K562 (cell line): ENCODE measurements at regions not wholly inside any gene's neighbourhood (a gene's known extent, or its start where the extent isn't known, plus 50 kb on each side); places are given as distances from the start of the nearest gene placed in this dataset.
A peak's percentile ranks its signal among the peaks of the same experiment; 100 is the strongest.

ENCODE experiments used
- ATAC-seq: fragments of 200-7000 bp; cut with Tn5 transposase; 3 replicates; pipeline ENCODE4 v1.9.1; 2020; ENCODE audit warnings: moderate library complexity
- BruUV-seq: library from RNA; stranded (reverse); fragments of 400-500 nt; replicated peaks from 2 replicates; lab custom pipeline; 2021; lab: Mats Ljungman, UMichigan
- CTCF ChIA-PET: fragments of 300-600 bp; formaldehyde crosslinking; extraction: SDS; loops from one replicate; lab custom pipeline; 2021; ENCODE audit warnings: low intra/inter-chr PET ratio; lab: Yijun Ruan, JAX
- POLR2A ChIA-PET: fragments of 300-600, 350-650 bp; sonication (Branson Sonifier 250); formaldehyde crosslinking; extraction: SDS; loops from one replicate; lab custom pipeline; 2021; ENCODE audit warnings: antibody characterized with exemption, inconsistent platforms; lab: Yijun Ruan, JAX
- DNase-seq, 4 experiments: peaks; one replicate each; pipeline versions ENCODE4 v3.0.0 to v3.0.0-alpha.2; 2011 to 2018; ENCODE audit warnings: low spot score in 3 of 4, mixed read lengths in 3 of 4; ENCODE audit errors: extremely low read depth in 1 of 4
- FAIRE-seq: peaks from 2 replicates; lab custom pipeline; 2011; peaks lifted over from hg19 to GRCh38; lab: Jason Lieb, UNC
- H2AFZ ChIP-seq: 2 replicates; pipeline ENCODE4 v1.6.0; 2011; ENCODE audit warnings: low read depth, low read length, control low read depth, inconsistent platforms
- H3K27ac ChIP-seq: fragments of 200-600 bp; 3 replicates; pipeline ENCODE4 v1.8.0; 2011; ENCODE audit warnings: low read depth, mild to moderate bottlenecking, control low read depth, inconsistent platforms, low read length, moderate library complexity, mixed read lengths; ENCODE audit errors: extremely low read depth
- H3K27me3 ChIP-seq, 2 experiments: fragments of 300-600 bp in 1 of 2; 2 replicates in 1 of 2; 3 replicates in 1 of 2; pipeline versions ENCODE4 v1.6.0 to v1.8.0; 2011; ENCODE audit warnings: inconsistent platforms in 2 of 2, low read length in 2 of 2, mild to moderate bottlenecking in 1 of 2, mixed read lengths in 1 of 2, moderate library complexity in 1 of 2; ENCODE audit not compliant: control insufficient read depth in 2 of 2, insufficient read depth in 2 of 2
- H3K36me3 ChIP-seq: fragments of 300-600 bp; 3 replicates; pipeline ENCODE4 v1.8.0; 2011; ENCODE audit warnings: mild to moderate bottlenecking, low read length, inconsistent platforms; ENCODE audit not compliant: control insufficient read depth, insufficient read depth
- H3K4me1 ChIP-seq, 2 experiments: fragments of 200-600 bp in 1 of 2; replicated peaks in 1 of 2; 2 replicates in 1 of 2; 3 replicates in 1 of 2; pipeline versions ENCODE4 v1.5.1 to v1.8.0; 2011; ENCODE audit warnings: inconsistent platforms in 2 of 2, low read length in 2 of 2, mild to moderate bottlenecking in 1 of 2, mixed read lengths in 1 of 2, moderate library complexity in 1 of 2; ENCODE audit not compliant: control insufficient read depth in 2 of 2, insufficient read depth in 2 of 2
- H3K4me2 ChIP-seq: 2 replicates; pipeline ENCODE4 v1.6.1; 2011; ENCODE audit warnings: low read length, control low read depth, inconsistent platforms, mixed read lengths; ENCODE audit not compliant: insufficient read depth
- H3K4me3 ChIP-seq: fragments of 200-600 bp; sonication (generic), shearing (Covaris generic); 2 replicates; pipeline ENCODE4 v1.5.1; 2016; ENCODE audit warnings: control low read depth, inconsistent platforms
- H3K79me2 ChIP-seq: fragments of 200-600 bp; 3 replicates; pipeline ENCODE4 v1.8.0; 2011; ENCODE audit warnings: low read length, inconsistent platforms; ENCODE audit not compliant: control insufficient read depth, insufficient read depth
- H3K9ac ChIP-seq, 2 experiments: 2 replicates each; pipeline versions ENCODE4 v1.6.0 to v1.6.1; 2011; ENCODE audit warnings: low read depth in 2 of 2, low read length in 2 of 2, control low read depth in 1 of 2, inconsistent platforms in 1 of 2, mild to moderate bottlenecking in 1 of 2, mixed read lengths in 1 of 2; ENCODE audit not compliant: insufficient read depth in 1 of 2
- H3K9me1 ChIP-seq: one replicate; pipeline ENCODE4 v1.6.0; 2011; ENCODE audit warnings: inconsistent platforms, mild to moderate bottlenecking, low read length, moderate library complexity; ENCODE audit not compliant: control insufficient read depth, insufficient read depth
- H3K9me3 ChIP-seq: replicated peaks from 2 replicates; pipeline ENCODE4 v1.5.1; 2011; ENCODE audit warnings: low read depth, low read length, inconsistent platforms; ENCODE audit not compliant: control insufficient read depth, insufficient read depth
- H4K20me1 ChIP-seq: replicated peaks from 2 replicates; pipeline ENCODE4 v1.6.1; 2011; ENCODE audit warnings: low read length, inconsistent platforms, mixed read lengths; ENCODE audit not compliant: control insufficient read depth, insufficient read depth
- ELF4 ChIP-seq: fragments of 450-650 bp; formaldehyde crosslinking; IDR thresholded peaks from 2 replicates; pipeline ENCODE4 v1.4.0; 2022; ENCODE audit warnings: missing genetic modification characterization
- MCM7 ChIP-seq, 2 experiments: fragments of 450-650 bp; IDR thresholded peaks; 2 replicates each; pipeline ENCODE4 v1.6.1; 2016 to 2018
- UBTF ChIP-seq, 2 experiments: IDR thresholded peaks; 2 replicates each; pipeline ENCODE4 v1.6.1; 2012; ENCODE audit warnings: improper control_type of control experiment in 2 of 2, low read depth in 2 of 2, low read length in 2 of 2, borderline replicate concordance in 1 of 2
- ZNF512 ChIP-seq: IDR thresholded peaks from 2 replicates; pipeline ENCODE4 v1.6.1; 2016; ENCODE audit warnings: missing genetic modification characterization, missing compliant biosample characterization
- WGBS: fragments of 100-300 bp; shearing (Covaris generic); methylation state at CpG from one replicate; pipeline ENCODE4 v1.1.6; 2016; ENCODE audit warnings: low coverage, mixed read lengths; ENCODE audit not compliant: insufficient coverage; ENCODE audit errors: missing lambda C conversion rate; 5-methylcytosine and 5-hydroxymethylcytosine counted together
- in situ Hi-C: fragments of 300-500 bp; cut with MboI; formaldehyde crosslinking; loops from 4 replicates; pipeline ENCODE4 v1.15.0; 2018; ENCODE audit warnings: inconsistent platforms, mixed read lengths
- intact Hi-C: fragments of 100-400 bp; cut with micrococcal nuclease; formaldehyde crosslinking; loops from 2 replicates; pipeline ENCODE4 v1.14.2; 2022
- TF ChIP-seq, protein P1 (sequence below): fragments of 450-650 bp; formaldehyde crosslinking; IDR thresholded peaks from 2 replicates; pipeline ENCODE4 v1.4.0; 2022; ENCODE audit warnings: missing genetic modification characterization

DNA sequence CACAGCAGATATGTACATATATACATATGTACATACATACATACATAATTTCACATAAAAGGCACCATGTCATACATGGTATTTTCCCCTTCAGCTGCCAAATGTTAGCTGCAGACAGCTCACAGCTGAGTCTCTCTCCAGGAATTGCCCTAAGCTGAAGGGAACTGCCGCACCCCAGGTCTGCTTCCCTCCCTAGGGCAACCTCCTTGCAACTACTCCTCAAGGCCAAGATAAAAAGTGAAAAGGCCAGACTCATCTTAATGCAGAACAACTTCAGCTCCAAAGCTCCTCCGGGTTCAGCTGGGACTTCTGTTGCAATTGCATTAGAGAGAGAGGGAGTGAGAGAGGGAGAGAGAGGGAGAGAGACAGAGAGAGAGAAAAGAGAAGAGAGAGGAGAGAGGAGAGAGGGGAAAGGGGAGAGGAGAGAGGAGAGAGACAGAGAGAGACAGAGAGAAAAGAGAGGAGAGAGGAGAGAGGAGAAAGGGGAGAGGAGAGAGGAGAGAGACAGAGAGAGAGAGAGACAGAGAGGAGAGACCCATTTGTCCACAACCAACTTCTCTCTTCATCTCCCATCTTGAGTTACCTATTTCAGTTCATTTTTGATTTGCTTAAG lies 143.4 kb upstream of the HES1 start:
- no peak for FAIRE-seq
- no peak overlapping the region for H3K4me3 ChIP-seq
- H3K4me2 ChIP-seq, result no peak overlapping the region
- in situ Hi-C loops (no loop called here), intact Hi-C loops (no loop called here)
- ATAC-seq, result 0 out of 3 replicates have a peak, but pooled peaks have one; percentile 15
- no peak overlapping the region for H3K27ac ChIP-seq
- no peaks in the 10 kb centered on the region for H3K27me3 ChIP-seq
- no peaks in the 10 kb centered on the region for H3K79me2 ChIP-seq
- no peak for DNase-seq
- ChIA-PET POLR2A (interaction anchor here (0.8 kb wide), 1 partner anchor 17 kb away, joined by 5 read pairs; no protein-coding TSS in a partner anchor), CTCF (no interaction called here)
- no peak overlapping the region for H3K9ac ChIP-seq
- H3K9me3 ChIP-seq, result no peaks in the 10 kb centered on the region
- peak in 1 of 2 experiments; percentile 71; a peak in 1 of 4 replicates for TF ChIP-seq MCM7 (IDR thresholded peaks at IDR 0.05)
- TF ChIP-seq, protein P1, sequence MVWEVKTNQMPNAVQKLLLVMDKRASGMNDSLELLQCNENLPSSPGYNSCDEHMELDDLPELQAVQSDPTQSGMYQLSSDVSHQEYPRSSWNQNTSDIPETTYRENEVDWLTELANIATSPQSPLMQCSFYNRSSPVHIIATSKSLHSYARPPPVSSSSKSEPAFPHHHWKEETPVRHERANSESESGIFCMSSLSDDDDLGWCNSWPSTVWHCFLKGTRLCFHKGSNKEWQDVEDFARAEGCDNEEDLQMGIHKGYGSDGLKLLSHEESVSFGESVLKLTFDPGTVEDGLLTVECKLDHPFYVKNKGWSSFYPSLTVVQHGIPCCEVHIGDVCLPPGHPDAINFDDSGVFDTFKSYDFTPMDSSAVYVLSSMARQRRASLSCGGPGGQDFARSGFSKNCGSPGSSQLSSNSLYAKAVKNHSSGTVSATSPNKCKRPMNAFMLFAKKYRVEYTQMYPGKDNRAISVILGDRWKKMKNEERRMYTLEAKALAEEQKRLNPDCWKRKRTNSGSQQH (CRISPR knock-in tag), result 0 out of 2 replicates have a peak, but pooled peaks have one; percentile 22
- no peak for TF ChIP-seq UBTF (IDR thresholded peaks at IDR 0.05; ENCODE audit: borderline replicate concordance in 1 of 2, low read depth in 2 of 2, low read length in 2 of 2)
- TF ChIP-seq ZNF512, result peak; percentile 58; the same call in 1 of the 2 replicates
- peak; percentile 65; the same call in 1 of the 2 replicates for TF ChIP-seq ELF4
- peaks cover 0 to 16% of the 10 kb centered on the region in 2 experiments; a peak in 3 of 5 replicates for H3K4me1 ChIP-seq
- H2AFZ ChIP-seq, result no peak overlapping the region
- BruUV-seq, result no TSS peak
- H3K36me3 ChIP-seq, result no peaks in the 10 kb centered on the region
- H3K9me1 ChIP-seq, result no peaks in the 10 kb centered on the region
- 33% methylated on average over 2 of the region's 2 CpGs for WGBS
- no peaks in the 10 kb centered on the region for H4K20me1 ChIP-seq
